Nephron progenitor cell (in vitro differentiated cells): ENCODE measurements at regions not wholly inside any gene's neighbourhood (a gene's known extent, or its start where the extent isn't known, plus 50 kb on each side); places are given as distances from the start of the nearest gene placed in this dataset.

Source experiments
- DNase-seq: peaks from one replicate; pipeline ENCODE4 v3.0.0; 2021
- H3K27ac Mint-ChIP-seq: 2 replicates; pipeline ENCODE4 v1.8.0; 2021; ENCODE audit warnings: mild to moderate bottlenecking, moderate library complexity, mixed read lengths
- H3K27me3 Mint-ChIP-seq: 2 replicates; pipeline ENCODE4 v1.8.0; 2021; ENCODE audit warnings: mild to moderate bottlenecking, low read depth, mixed read lengths; ENCODE audit not compliant: poor library complexity
- H3K36me3 Mint-ChIP-seq: 2 replicates; pipeline ENCODE4 v1.8.0; 2021; ENCODE audit warnings: low read depth, mixed read lengths
- H3K4me1 Mint-ChIP-seq: 2 replicates; pipeline ENCODE4 v1.8.0; 2021; ENCODE audit warnings: mixed read lengths
- H3K4me3 Mint-ChIP-seq: 2 replicates; pipeline ENCODE4 v1.8.0; 2021; ENCODE audit warnings: mild to moderate bottlenecking, moderate library complexity, mixed read lengths
- H3K9me3 Mint-ChIP-seq: 2 replicates; pipeline ENCODE4 v1.8.0; 2021; ENCODE audit warnings: mild to moderate bottlenecking, moderate library complexity, mixed read lengths
- CTCF ChIP-seq: fragments of 200-600 bp; sonication (generic); IDR thresholded peaks from 2 replicates; pipeline ENCODE4 v1.5.0; 2021; ENCODE audit warnings: antibody characterized with exemption

- Mint-ChIP-seq H3K27ac (no peak overlapping the region), H3K36me3 (no peaks in the 10 kb centered on the region), H3K4me1 (no peaks in the 10 kb centered on the region), H3K9me3 (peaks cover 12% of the 10 kb centered on the region), H3K27me3 (peaks cover 96% of the 10 kb centered on the region), H3K4me3 (no peak overlapping the region)
- no peak for DNase-seq
- TF ChIP-seq CTCF: no peak
Observed at GRCh38 chr22:22418163-22418549, 90.4 kb downstream of the ZNF280B start.

GRCh38 chr22:22418957-22419356 lies 89.6 kb downstream of the ZNF280B start:
- Mint-ChIP-seq H3K4me3 (no peak overlapping the region), H3K36me3 (no peaks in the 10 kb centered on the region), H3K4me1 (no peaks in the 10 kb centered on the region), H3K27ac (no peak overlapping the region), H3K9me3 (peaks cover 4% of the 10 kb centered on the region), H3K27me3 (peaks cover 95% of the 10 kb centered on the region)
- DNase-seq: no peak
- TF ChIP-seq CTCF: no peak

GRCh38 chr22:22420580-22420979 lies 88.0 kb downstream of the ZNF280B start:
- Mint-ChIP-seq H3K4me3 (no peak overlapping the region), H3K9me3 (no peaks in the 10 kb centered on the region), H3K27ac (no peak overlapping the region), H3K27me3 (peaks cover 92% of the 10 kb centered on the region), H3K36me3 (no peaks in the 10 kb centered on the region), H3K4me1 (peaks cover 6% of the 10 kb centered on the region)
- DNase-seq: no peak
- no peak for TF ChIP-seq CTCF

GRCh38 chr22:22421392-22421791 lies 87.2 kb downstream of the ZNF280B start:
- no peak for DNase-seq
- no peaks in the 10 kb centered on the region for H3K36me3 Mint-ChIP-seq
- no peak overlapping the region for H3K4me3 Mint-ChIP-seq
- TF ChIP-seq CTCF: no peak
- peaks cover 91% of the 10 kb centered on the region for H3K27me3 Mint-ChIP-seq
- no peaks in the 10 kb centered on the region for H3K9me3 Mint-ChIP-seq
- H3K27ac Mint-ChIP-seq: no peak overlapping the region
- peaks cover 6% of the 10 kb centered on the region for H3K4me1 Mint-ChIP-seq

GRCh38 chr22:22422629-22423112 lies 85.9 kb downstream of the ZNF280B start:
- peaks cover 89% of the 10 kb centered on the region for H3K27me3 Mint-ChIP-seq
- peak; percentile 87 for DNase-seq
- TF ChIP-seq CTCF: peak; percentile 85
- no peaks in the 10 kb centered on the region for H3K9me3 Mint-ChIP-seq
- H3K4me1 Mint-ChIP-seq: peaks cover 6% of the 10 kb centered on the region
- H3K27ac Mint-ChIP-seq: no peak overlapping the region
- H3K36me3 Mint-ChIP-seq: no peaks in the 10 kb centered on the region
- no peak overlapping the region for H3K4me3 Mint-ChIP-seq

GRCh38 chr22:22423681-22424080 lies 84.9 kb downstream of the ZNF280B start:
- H3K27ac Mint-ChIP-seq: no peak overlapping the region
- H3K4me1 Mint-ChIP-seq: peaks cover 6% of the 10 kb centered on the region
- no peak for TF ChIP-seq CTCF
- no peaks in the 10 kb centered on the region for H3K36me3 Mint-ChIP-seq
- no peak overlapping the region for H3K4me3 Mint-ChIP-seq
- no peaks in the 10 kb centered on the region for H3K9me3 Mint-ChIP-seq
- no peak for DNase-seq
- H3K27me3 Mint-ChIP-seq: peaks cover 89% of the 10 kb centered on the region
